BLaER1 treated with 17β-estradiol and CSF1 and Interleukin-3, amounts not matched to agents 10 nM and 100 nM (cell line): ENCODE measurements at regions not wholly inside any gene's neighbourhood (a gene's known extent, or its start where the extent isn't known, plus 50 kb on each side); places are given as distances from the start of the nearest gene placed in this dataset.
"Not testable (repeated sequence)": the region's sequence is repeated elsewhere in the genome, so short reads cannot be mapped to it uniquely, and the experiment has no call there.

ENCODE experiments used
- H3K27ac ChIP-seq, 11 experiments: shearing (Covaris generic); formaldehyde crosslinking; 2 replicates each; pipeline ENCODE4 v1.8.1; 2022
- H3K27me3 ChIP-seq, 11 experiments: shearing (Covaris generic); formaldehyde crosslinking; 2 replicates each; pipeline ENCODE4 v1.8.1; 2022
- H3K36me3 ChIP-seq, 11 experiments: shearing (Covaris generic); formaldehyde crosslinking; 2 replicates each; pipeline ENCODE4 v1.8.1; 2022
- H3K4me1 ChIP-seq, 10 experiments: shearing (Covaris generic); formaldehyde crosslinking; 2 replicates each; pipeline ENCODE4 v1.8.1; 2022
- H3K4me2 ChIP-seq, 11 experiments: shearing (Covaris generic); formaldehyde crosslinking; 2 replicates each; pipeline ENCODE4 v1.8.1; 2022
- H3K4me3 ChIP-seq, 10 experiments: shearing (Covaris generic); formaldehyde crosslinking; 2 replicates each; pipeline ENCODE4 v1.8.1; 2022
- H3K9ac ChIP-seq, 11 experiments: shearing (Covaris generic); formaldehyde crosslinking; 2 replicates each; pipeline ENCODE4 v1.8.1; 2022
- H3K9me3 ChIP-seq, 11 experiments: shearing (Covaris generic); formaldehyde crosslinking; replicated peaks in 1 of 11; 2 replicates each; pipeline ENCODE4 v1.8.1; 2022
- H4K20me1 ChIP-seq, 11 experiments: shearing (Covaris generic); formaldehyde crosslinking; 2 replicates each; pipeline ENCODE4 v1.8.1; 2022
- Cebpa-rat ChIP-seq, 11 experiments: shearing (Covaris generic); IDR thresholded peaks; 2 replicates each; pipeline ENCODE4 v1.8.1; 2022

DNA sequence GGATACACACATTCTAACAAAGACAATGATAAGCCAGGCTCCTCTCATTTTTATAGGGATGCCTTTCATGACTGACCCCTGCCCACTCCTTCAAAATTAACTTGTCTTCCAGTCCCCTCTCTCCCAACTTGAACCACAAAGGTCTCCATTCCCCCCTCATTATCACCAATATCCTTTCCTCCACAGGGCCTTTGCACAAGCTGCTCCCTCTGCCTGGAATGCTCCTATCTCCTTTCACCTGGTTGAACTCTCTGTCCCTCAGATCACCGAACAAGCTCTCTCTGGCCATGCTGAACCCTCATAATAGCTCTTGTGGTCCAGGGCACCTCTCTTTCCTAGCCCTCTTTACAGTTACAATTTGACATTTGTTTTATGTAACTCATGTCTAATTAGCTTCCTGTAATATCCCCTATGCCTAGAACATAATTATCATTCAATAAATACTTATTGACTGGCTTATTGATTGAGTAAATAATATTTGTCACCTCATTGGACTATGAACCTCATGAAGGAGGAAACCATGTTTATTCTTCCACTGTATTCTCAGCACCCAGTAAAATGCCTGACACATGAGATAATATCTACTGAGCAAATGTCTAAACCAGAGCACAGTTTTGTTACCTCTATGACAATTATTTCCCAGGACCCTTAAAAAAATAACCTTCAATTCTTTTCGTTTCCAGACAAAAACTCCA lies 266.3 kb upstream of the RASGEF1B start:
- Histone ChIP-seq H3K4me1 (peaks cover 0 to 23% (median 4%) of the 10 kb centered on the region in 10 experiments; a peak in 10 of 20 replicates), H3K4me3 (no peak overlapping the region), H4K20me1 (no peaks in the 10 kb centered on the region), H3K9ac (no peak overlapping the region), H3K4me2 (no peak overlapping the region), H3K27me3 (no peaks in the 10 kb centered on the region), H3K9me3 (no peaks in the 10 kb centered on the region), H3K36me3 (no peaks in the 10 kb centered on the region), H3K27ac (no peak overlapping the region)
- no peak for TF ChIP-seq Cebpa-rat (IDR thresholded peaks at IDR 0.05)

DNA sequence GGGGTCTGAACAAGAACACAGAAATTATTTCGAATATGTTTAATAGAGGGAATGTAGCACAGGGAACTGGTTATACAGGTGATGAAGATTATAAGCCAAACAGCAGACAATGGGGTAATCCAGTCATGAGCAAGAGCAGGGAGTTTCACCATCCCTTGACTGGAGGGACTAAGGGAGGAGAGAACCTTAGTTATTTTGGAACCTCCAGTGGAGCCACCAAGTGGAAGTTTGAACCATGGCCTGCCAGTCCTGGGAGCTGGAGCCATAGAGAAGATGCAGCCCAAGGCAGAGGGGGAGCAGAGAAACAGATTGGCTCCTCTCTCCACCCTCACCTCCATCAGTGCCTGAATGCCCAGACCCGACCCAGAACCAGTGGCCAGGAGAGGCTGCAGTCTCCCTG lies 264.6 kb upstream of the RASGEF1B start:
- Histone ChIP-seq H3K36me3 (no peaks in the 10 kb centered on the region), H3K27ac (no peak overlapping the region), H3K4me3 (no peak overlapping the region), H3K9me3 (no peaks in the 10 kb centered on the region), H3K27me3 (no peaks in the 10 kb centered on the region), H3K9ac (no peak overlapping the region), H3K4me2 (no peak overlapping the region), H3K4me1 (peaks cover 0 to 19% (median 4%) of the 10 kb centered on the region in 10 experiments; a peak in 10 of 20 replicates), H4K20me1 (no peaks in the 10 kb centered on the region)
- no peak for TF ChIP-seq Cebpa-rat (IDR thresholded peaks at IDR 0.05)

DNA sequence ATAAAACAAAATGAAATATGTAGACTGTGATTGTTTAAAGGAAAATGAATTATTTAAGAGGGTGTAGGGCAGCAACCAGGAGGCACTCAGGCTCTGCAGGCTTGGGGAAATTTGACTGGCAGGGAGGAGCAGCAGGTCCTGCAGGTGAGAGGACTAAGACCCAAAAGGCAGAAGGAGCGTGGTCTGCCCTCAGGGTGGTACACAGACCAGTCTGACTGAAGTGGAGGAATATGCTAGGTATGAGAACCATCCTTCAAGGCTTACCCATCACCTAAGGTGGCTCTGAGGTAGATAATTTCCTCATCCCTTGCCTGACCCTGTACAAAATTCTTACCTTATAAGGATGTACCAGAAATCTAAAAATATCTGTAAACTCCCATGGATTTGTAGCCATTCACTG lies 261.3 kb upstream of the RASGEF1B start:
- H3K4me2 ChIP-seq = no peak overlapping the region
- H3K4me1 ChIP-seq = no peaks in the 10 kb centered on the region
- H3K36me3 ChIP-seq = no peaks in the 10 kb centered on the region
- H3K9ac ChIP-seq = no peak overlapping the region
- H3K27me3 ChIP-seq = no peaks in the 10 kb centered on the region
- no peak overlapping the region for H3K27ac ChIP-seq
- no peak for TF ChIP-seq Cebpa-rat (IDR thresholded peaks at IDR 0.05)
- H3K9me3 ChIP-seq = 0 out of 22 replicates have a peak, but pooled peaks cover 0 to 3% (median 0%) of the 10 kb centered on the region in 11 experiments
- H4K20me1 ChIP-seq = no peaks in the 10 kb centered on the region
- H3K4me3 ChIP-seq = no peak overlapping the region

DNA sequence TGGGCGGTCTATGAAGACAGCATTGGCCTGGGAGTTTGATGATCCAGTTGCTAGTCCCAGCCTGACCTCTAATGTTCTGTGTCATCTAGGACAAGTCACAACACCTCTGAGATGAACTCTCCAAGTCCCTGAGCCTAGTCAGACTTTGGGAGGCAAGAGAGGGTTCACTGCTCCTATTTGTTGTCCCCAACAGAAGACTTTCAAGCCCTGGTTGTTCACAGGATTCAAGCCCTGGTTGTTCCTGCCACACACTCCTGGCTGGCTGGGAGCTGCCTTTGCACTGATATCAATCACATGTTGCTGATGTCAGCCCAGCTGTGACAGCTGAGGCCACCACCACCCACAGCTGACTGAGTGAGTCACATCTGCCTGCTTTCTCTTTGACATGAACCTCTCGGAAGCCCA lies 253.2 kb upstream of the RASGEF1B start:
- no peak for TF ChIP-seq Cebpa-rat (IDR thresholded peaks at IDR 0.05)
- Histone ChIP-seq H3K4me2 (peak overlapping the region in 3 of 11 experiments; percentile 68 to 76 (median 69); a peak in 6 of 22 replicates), H3K4me3 (no peak overlapping the region)

DNA sequence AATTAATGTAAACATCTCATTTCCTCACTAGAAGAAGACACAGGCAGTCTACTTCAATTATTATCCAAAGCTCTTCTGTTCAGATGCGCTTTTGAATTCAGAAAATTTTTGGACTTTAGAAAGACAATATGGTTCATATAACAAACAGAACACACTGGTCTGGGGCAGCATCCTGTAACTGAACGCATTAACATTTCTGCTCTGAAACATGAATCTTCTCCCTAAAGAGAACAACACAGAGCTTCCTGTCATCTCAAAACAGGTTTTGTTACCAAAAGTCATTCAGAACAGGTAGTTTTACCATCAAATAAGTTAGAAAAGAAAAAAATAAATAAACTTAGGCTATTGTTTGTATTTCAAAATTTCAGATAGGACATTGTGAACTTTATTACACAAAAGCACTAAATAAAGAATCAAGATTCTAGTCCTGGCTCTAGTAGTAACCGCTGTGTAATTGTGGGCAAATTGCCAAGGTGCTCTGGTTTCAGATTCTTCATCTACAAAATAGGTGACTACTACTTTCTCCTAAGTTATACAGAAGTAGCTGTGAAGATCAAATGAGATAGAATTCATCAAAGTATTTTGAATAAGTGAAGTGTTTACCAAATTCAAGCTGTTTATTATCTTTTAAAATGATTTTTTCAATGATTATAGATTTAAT lies 252.3 kb upstream of the RASGEF1B start:
- Histone ChIP-seq H3K4me2 (peak overlapping the region in 3 of 11 experiments; percentile 68 to 76 (median 69); a peak in 4 of 22 replicates), H3K9ac (no peak overlapping the region), H3K9me3 (peaks cover 0 to 8% (median 0%) of the 10 kb centered on the region in 11 experiments; a peak in 1 of 22 replicates), H3K27ac (peak overlapping the region in 3 of 11 experiments; percentile 57 to 71 (median 69); a peak in 3 of 22 replicates), H3K27me3 (no peaks in the 10 kb centered on the region), H3K4me3 (no peak overlapping the region), H4K20me1 (no peaks in the 10 kb centered on the region), H3K36me3 (no peaks in the 10 kb centered on the region), H3K4me1 (peaks cover 0 to 39% (median 5%) of the 10 kb centered on the region in 10 experiments; a peak in 9 of 20 replicates)
- no peak for TF ChIP-seq Cebpa-rat (IDR thresholded peaks at IDR 0.05)

More for the DNA sequence above, 253.2 kb upstream of the RASGEF1B start:
- no peaks in the 10 kb centered on the region for H3K36me3 ChIP-seq
- peak overlapping the region in 3 of 11 experiments; percentile 27 to 64 (median 49); a peak in 4 of 22 replicates for H3K9ac ChIP-seq
- H3K27me3 ChIP-seq = no peaks in the 10 kb centered on the region
- peaks cover 0 to 39% (median 5%) of the 10 kb centered on the region in 10 experiments; a peak in 9 of 20 replicates for H3K4me1 ChIP-seq
- no peaks in the 10 kb centered on the region for H4K20me1 ChIP-seq
- H3K27ac ChIP-seq = peak overlapping the region in 4 of 11 experiments; percentile 24 to 71 (median 63); a peak in 6 of 22 replicates
- peaks cover 0 to 8% (median 0%) of the 10 kb centered on the region in 11 experiments; a peak in 1 of 22 replicates for H3K9me3 ChIP-seq

DNA sequence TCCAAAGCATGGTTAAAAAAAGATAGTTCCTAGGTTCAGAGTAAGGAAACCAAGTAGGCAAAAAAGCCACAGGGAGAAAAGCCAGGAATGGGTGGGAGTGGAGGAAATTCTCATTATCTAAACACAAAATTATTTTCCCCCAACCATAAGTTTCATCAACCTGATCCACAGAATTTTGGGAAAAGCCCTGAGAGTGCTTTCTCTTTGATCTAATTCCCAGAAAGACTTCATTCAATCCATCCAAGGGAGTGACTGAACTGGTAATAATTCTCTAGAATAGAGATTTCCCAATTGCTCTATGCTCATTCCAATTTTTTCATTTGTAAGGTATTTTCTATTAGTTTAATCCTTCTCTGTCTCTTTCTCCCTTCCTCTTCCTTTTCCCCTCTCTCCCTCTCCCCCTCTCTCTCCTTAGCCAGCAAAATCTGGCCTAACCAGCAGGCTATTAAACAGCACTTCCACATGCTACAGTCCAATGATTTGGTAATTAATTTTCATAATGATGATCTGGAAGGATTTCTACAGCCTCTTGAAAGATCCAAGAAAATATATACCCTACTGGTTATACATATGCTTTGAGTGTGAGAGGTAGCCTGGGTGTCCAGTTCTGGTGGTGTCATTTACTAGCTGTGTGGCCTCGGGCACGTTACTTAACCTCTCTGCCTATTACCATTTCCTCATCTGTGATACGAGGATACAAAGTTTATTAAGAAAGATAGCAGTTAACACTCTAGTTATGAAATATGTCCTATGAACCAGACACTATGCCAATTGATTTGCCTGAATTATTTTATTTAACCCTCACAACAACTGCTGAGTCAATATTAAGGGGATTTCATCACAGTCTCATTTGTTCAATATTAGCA lies 251.5 kb upstream of the RASGEF1B start:
- no peak overlapping the region for H3K4me3 ChIP-seq
- H3K9ac ChIP-seq = no peak overlapping the region
- no peak for TF ChIP-seq Cebpa-rat (IDR thresholded peaks at IDR 0.05)
- H3K4me1 ChIP-seq = peaks cover 0 to 39% (median 5%) of the 10 kb centered on the region in 10 experiments; a peak in 9 of 20 replicates
- no peaks in the 10 kb centered on the region for H4K20me1 ChIP-seq
- peaks cover 0 to 8% (median 0%) of the 10 kb centered on the region in 11 experiments; a peak in 1 of 22 replicates for H3K9me3 ChIP-seq
- no peaks in the 10 kb centered on the region for H3K36me3 ChIP-seq
- H3K27ac ChIP-seq = peak overlapping the region in 1 of 11 experiments; percentile 26; a peak in 1 of 22 replicates
- no peaks in the 10 kb centered on the region for H3K27me3 ChIP-seq
- H3K4me2 ChIP-seq = peak overlapping the region in 3 of 11 experiments; percentile 2 to 76 (median 69); a peak in 5 of 22 replicates

DNA sequence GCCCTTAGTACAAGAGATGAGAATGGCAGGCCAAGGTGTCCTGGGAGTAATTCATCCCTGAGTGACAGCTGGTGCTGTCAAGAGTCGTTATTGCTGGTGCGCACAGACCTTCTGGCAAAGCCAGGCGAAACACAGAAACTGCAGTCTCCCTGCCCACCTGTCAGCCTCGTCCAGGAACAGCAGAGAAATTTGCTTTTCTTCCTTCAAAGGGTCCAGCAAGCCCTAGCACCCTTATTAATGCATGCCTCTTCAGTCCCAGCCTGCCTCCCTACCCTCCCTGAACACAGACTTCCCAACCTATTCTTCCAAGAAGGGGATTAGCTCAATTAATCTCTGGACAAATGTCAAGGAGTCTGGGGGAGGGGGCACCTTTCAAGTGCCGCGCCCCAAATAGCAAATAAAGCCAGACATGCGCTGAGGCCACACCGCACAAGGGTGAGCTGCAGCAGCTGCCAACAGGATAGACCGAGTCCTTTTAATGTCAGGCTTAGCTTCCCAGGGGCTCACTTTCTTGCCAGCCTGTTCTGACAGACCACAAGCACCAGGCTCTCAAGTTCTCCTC lies 250.7 kb upstream of the RASGEF1B start:
- Histone ChIP-seq H3K27me3 (no peaks in the 10 kb centered on the region), H3K36me3 (no peaks in the 10 kb centered on the region), H3K4me3 (no peak overlapping the region), H3K9ac (no peak overlapping the region), H3K4me2 (peak overlapping the region in 3 of 11 experiments; percentile 2 to 76 (median 69); a peak in 4 of 22 replicates), H3K4me1 (peaks cover 0 to 39% (median 5%) of the 10 kb centered on the region in 10 experiments; a peak in 9 of 20 replicates), H3K9me3 (no peaks in the 10 kb centered on the region), H3K27ac (0 out of 22 replicates have a peak overlapping the region, but pooled peaks of 1 of the 11 experiments have one; percentile 26), H4K20me1 (no peaks in the 10 kb centered on the region)
- no peak for TF ChIP-seq Cebpa-rat (IDR thresholded peaks at IDR 0.05)

DNA sequence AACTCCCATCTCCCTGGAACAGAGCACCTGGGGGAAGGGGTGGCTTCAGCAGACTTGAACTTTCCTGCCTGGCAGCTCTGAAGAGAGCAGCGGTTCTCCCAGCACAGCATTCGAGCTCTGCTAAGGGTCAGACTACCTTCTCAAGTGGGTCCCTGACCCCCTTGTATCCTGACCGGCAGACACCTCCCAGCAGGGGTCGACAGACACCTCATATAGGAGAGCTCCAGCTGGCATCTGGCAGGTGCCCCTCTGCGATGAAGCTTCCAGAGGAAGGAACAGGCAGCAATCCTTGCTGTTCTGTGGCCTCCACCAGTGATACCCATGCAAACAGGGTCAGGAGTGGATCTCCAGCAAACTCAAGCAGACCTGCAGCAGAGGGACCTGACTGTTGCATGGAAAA lies 244.1 kb upstream of the RASGEF1B start:
- Histone ChIP-seq H3K36me3 (no peaks in the 10 kb centered on the region), H3K9me3 (peaks cover 0 to 7% (median 0%) of the 10 kb centered on the region in 11 experiments; a peak in 4 of 22 replicates), H3K9ac (no peak overlapping the region), H3K4me3 (no peak overlapping the region), H3K4me2 (no peak overlapping the region), H3K4me1 (peaks cover 0 to 13% (median 4%) of the 10 kb centered on the region in 10 experiments; a peak in 9 of 20 replicates), H3K27me3 (no peaks in the 10 kb centered on the region), H3K27ac (no peak overlapping the region), H4K20me1 (no peaks in the 10 kb centered on the region)
- no peak for TF ChIP-seq Cebpa-rat (IDR thresholded peaks at IDR 0.05)

DNA sequence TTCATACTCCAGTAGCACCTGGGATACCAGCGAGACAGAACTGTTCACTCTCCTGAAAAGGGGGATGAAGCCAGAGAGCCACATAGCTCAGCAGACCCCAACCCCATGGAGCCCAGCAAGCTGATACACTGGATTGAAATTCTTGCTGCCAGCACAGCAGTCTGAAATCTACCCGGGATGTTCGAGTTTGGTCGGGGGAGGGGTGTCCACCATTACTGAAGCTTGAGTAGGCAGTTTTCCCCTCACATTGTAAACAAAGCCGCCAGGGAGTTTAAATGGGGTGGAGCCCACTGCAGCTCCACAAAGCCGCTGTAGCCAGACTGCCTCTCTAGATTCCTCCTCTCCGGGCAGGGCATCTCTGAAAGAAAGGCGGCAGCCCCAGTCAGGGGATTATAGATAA lies 243.7 kb upstream of the RASGEF1B start:
- not testable (repeated sequence) for H3K36me3 ChIP-seq, H4K20me1 ChIP-seq, H3K4me3 ChIP-seq, H3K4me2 ChIP-seq, H3K27ac ChIP-seq, H3K9ac ChIP-seq, H3K9me3 ChIP-seq, H3K27me3 ChIP-seq
- peaks cover 0 to 13% (median 4%) of the 10 kb centered on the region in 10 experiments; a peak in 9 of 20 replicates for H3K4me1 ChIP-seq
